ENCODE measurements at regions not wholly inside any gene's neighbourhood (a gene's known extent, or its start where the extent isn't known, plus 50 kb on each side); places are given as distances from the start of the nearest gene placed in this dataset.

DNA sequence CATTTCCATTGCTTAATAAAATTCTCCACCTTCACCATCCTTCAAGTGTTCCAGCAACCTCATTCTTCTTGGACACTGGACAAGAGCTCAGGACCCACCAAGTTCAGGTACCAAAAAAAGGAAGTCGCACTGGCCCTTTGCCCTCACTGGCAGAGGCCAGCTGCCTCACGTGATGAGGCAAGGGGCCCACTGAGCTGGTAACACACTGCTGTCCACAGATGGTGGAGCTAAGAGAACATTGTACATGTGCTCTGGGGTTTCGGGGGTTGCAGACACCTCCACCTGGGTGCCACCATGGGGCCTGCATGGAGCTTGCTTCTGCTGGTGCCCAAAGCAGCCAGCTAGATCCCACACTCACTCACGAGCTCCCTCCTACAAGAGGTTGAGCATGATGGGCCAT lies 71.3 kb downstream of the SCG2 start:
- no peak overlapping the region for H3K4me3 ChIP-seq (ENCODE audit: extremely low read depth, insufficient read depth, low read length, poor library complexity, severe bottlenecking)
- 76 to 93% methylated on average over 3 of the region's 4 CpGs for WGBS, 2 experiments (ENCODE audit: insufficient coverage in 2 of 2)
- H3K27ac ChIP-seq (ENCODE audit: low read depth, low read length, severe bottlenecking), result no peak overlapping the region
- H3K9me3 ChIP-seq (ENCODE audit: control insufficient read depth, low read length), result peaks cover 5% of the 10 kb centered on the region
- no peaks in the 10 kb centered on the region for H3K4me1 ChIP-seq (ENCODE audit: control insufficient read depth, insufficient read depth, low read length, poor library complexity, severe bottlenecking)
- no peaks in the 10 kb centered on the region for H3K36me3 ChIP-seq (ENCODE audit: control insufficient read depth, insufficient read depth, low read length)

DNA sequence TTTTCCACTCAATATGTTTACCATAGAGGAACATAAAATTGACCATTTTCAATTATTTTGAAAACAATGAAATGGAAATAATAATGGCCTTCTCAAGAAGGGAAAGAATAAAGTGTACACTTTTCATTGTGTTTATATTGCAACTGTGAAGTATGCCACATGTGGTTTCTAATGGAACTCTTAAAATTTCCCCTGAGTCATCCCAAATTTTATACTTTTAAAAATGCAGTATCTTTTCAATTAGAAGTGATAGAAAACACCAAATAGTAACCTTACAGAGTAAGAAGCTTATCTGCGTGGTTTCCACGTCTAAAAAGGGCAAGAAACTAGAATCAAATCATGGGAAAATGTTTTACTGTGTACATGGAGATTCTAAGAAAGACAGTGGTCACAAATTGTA lies 70.0 kb downstream of the SCG2 start:
- no peak overlapping the region for H3K4me3 ChIP-seq (ENCODE audit: extremely low read depth, insufficient read depth, low read length, poor library complexity, severe bottlenecking)
- H3K4me1 ChIP-seq (ENCODE audit: control insufficient read depth, insufficient read depth, low read length, poor library complexity, severe bottlenecking), result no peaks in the 10 kb centered on the region
- peaks cover 5% of the 10 kb centered on the region for H3K9me3 ChIP-seq (ENCODE audit: control insufficient read depth, low read length)
- no peak overlapping the region for H3K27ac ChIP-seq (ENCODE audit: low read depth, low read length, severe bottlenecking)
- WGBS, 2 experiments (ENCODE audit: insufficient coverage in 2 of 2), result 75 to 83% methylated on average over 1 to 2 of the region's 2 CpGs
- H3K36me3 ChIP-seq (ENCODE audit: control insufficient read depth, insufficient read depth, low read length), result no peaks in the 10 kb centered on the region

DNA sequence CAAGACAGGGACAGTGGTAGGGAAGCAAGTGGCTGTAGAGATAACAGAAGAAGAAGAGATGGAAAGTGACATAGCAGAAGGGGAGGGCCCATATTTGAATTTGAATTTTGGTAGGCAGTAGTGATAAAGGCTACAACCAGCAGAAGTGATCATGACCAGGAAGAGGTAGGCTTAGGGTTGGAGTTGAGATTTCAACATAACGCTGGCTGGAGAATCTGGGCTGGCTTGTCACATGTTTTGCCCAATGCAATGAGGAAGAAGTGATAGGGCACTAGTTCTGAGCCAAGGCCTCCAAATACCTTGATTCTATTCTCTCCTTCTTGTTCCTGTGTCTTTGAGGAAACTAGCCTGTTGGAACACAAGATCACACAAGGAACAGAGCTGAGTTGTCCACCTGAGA lies 69.4 kb downstream of the SCG2 start:
- H3K27ac ChIP-seq (ENCODE audit: low read depth, low read length, severe bottlenecking), result no peak overlapping the region
- H3K4me3 ChIP-seq (ENCODE audit: extremely low read depth, insufficient read depth, low read length, poor library complexity, severe bottlenecking), result no peak overlapping the region
- WGBS, 2 experiments (ENCODE audit: insufficient coverage in 2 of 2), result 88 to 100% methylated on average over 1 of the region's 1 CpG
- peaks cover 2% of the 10 kb centered on the region for H3K4me1 ChIP-seq (ENCODE audit: control insufficient read depth, insufficient read depth, low read length, poor library complexity, severe bottlenecking)
- H3K9me3 ChIP-seq (ENCODE audit: control insufficient read depth, low read length), result peaks cover 5% of the 10 kb centered on the region
- H3K36me3 ChIP-seq (ENCODE audit: control insufficient read depth, insufficient read depth, low read length), result no peaks in the 10 kb centered on the region

GRCh38 chr2:223536546-223536945 lies 65.6 kb downstream of the SCG2 start:
- 83 to 86% methylated on average over 2 of the region's 2 CpGs for WGBS, 2 experiments (ENCODE audit: insufficient coverage in 2 of 2)
- no peaks in the 10 kb centered on the region for H3K9me3 ChIP-seq (ENCODE audit: control insufficient read depth, low read length)
- no peak overlapping the region for H3K4me3 ChIP-seq (ENCODE audit: extremely low read depth, insufficient read depth, low read length, poor library complexity, severe bottlenecking)
- H3K4me1 ChIP-seq (ENCODE audit: control insufficient read depth, insufficient read depth, low read length, poor library complexity, severe bottlenecking), result peaks cover 15% of the 10 kb centered on the region
- no peaks in the 10 kb centered on the region for H3K36me3 ChIP-seq (ENCODE audit: control insufficient read depth, insufficient read depth, low read length)
- H3K27ac ChIP-seq (ENCODE audit: low read depth, low read length, severe bottlenecking), result no peak overlapping the region

DNA sequence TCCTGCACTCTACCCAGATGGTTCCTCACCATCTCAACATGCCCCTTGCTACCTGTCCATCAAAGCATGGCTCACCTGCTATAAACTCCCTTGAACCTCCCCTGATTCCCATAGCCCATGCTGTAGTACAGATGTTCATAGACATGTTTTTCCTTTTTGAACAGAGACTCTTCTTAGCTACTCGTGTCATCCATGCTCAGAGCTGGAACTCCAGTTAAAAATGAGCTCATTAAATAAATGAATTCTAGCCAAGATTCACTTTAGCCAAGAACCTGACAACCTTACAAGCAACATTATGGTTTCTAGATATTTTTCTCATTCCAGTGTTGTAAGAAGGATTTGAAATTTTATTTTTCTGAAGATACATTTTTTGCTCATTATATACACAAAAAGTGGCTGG lies 65.0 kb downstream of the SCG2 start:
- Histone ChIP-seq H3K9me3 (ENCODE audit: control insufficient read depth, low read length) (no peaks in the 10 kb centered on the region), H3K27ac (ENCODE audit: low read depth, low read length, severe bottlenecking) (no peak overlapping the region), H3K36me3 (ENCODE audit: control insufficient read depth, insufficient read depth, low read length) (no peaks in the 10 kb centered on the region), H3K4me3 (ENCODE audit: extremely low read depth, insufficient read depth, low read length, poor library complexity, severe bottlenecking) (no peak overlapping the region), H3K4me1 (ENCODE audit: control insufficient read depth, insufficient read depth, low read length, poor library complexity, severe bottlenecking) (peaks cover 15% of the 10 kb centered on the region)
- 100% methylated on average over 1 of the region's 1 CpG for WGBS, 2 experiments (ENCODE audit: insufficient coverage in 2 of 2)

GRCh38 chr2:223537651-223538601 lies 64.2 kb downstream of the SCG2 start:
- 40 to 85% methylated on average over 2 to 3 of the region's 5 CpGs for WGBS, 2 experiments (ENCODE audit: insufficient coverage in 2 of 2)
- H3K9me3 ChIP-seq (ENCODE audit: control insufficient read depth, low read length), result no peaks in the 10 kb centered on the region
- H3K36me3 ChIP-seq (ENCODE audit: control insufficient read depth, insufficient read depth, low read length), result no peaks in the 10 kb centered on the region
- H3K27ac ChIP-seq (ENCODE audit: low read depth, low read length, severe bottlenecking), result peak overlapping the region; percentile 65
- peaks cover 15% of the 10 kb centered on the region for H3K4me1 ChIP-seq (ENCODE audit: control insufficient read depth, insufficient read depth, low read length, poor library complexity, severe bottlenecking)
- no peak overlapping the region for H3K4me3 ChIP-seq (ENCODE audit: extremely low read depth, insufficient read depth, low read length, poor library complexity, severe bottlenecking)

GRCh38 chr2:223538920-223539440 lies 63.2 kb downstream of the SCG2 start:
- Histone ChIP-seq H3K4me3 (ENCODE audit: extremely low read depth, insufficient read depth, low read length, poor library complexity, severe bottlenecking) (no peak overlapping the region), H3K9me3 (ENCODE audit: control insufficient read depth, low read length) (no peaks in the 10 kb centered on the region), H3K36me3 (ENCODE audit: control insufficient read depth, insufficient read depth, low read length) (no peaks in the 10 kb centered on the region), H3K27ac (ENCODE audit: low read depth, low read length, severe bottlenecking) (peak overlapping the region; percentile 65), H3K4me1 (ENCODE audit: control insufficient read depth, insufficient read depth, low read length, poor library complexity, severe bottlenecking) (peaks cover 15% of the 10 kb centered on the region)
- WGBS, 2 experiments (ENCODE audit: insufficient coverage in 2 of 2), result 69 to 77% methylated on average over 6 to 7 of the region's 8 CpGs

DNA sequence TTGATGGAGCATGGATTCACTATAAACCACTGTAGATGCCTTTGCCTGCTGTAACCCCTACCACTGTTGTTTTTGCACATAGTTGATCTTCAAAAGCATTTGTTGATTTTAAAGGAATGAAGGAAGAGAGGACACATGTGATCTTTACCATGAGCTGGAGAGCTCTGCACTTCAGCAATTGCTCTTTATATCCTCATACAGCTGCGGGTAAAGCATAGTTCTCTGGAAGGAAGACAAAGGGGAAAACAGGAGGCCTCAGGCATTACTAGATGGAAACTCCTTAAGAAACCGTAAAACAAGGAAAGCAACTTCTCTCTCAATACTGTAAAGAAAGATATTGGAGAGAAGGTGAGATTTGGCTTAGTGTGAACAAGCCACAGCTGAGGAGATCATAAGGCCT lies 60.6 kb downstream of the SCG2 start:
- Histone ChIP-seq H3K9me3 (ENCODE audit: control insufficient read depth, low read length) (no peaks in the 10 kb centered on the region), H3K36me3 (ENCODE audit: control insufficient read depth, insufficient read depth, low read length) (no peaks in the 10 kb centered on the region), H3K4me3 (ENCODE audit: extremely low read depth, insufficient read depth, low read length, poor library complexity, severe bottlenecking) (no peak overlapping the region), H3K4me1 (ENCODE audit: control insufficient read depth, insufficient read depth, low read length, poor library complexity, severe bottlenecking) (peaks cover 15% of the 10 kb centered on the region), H3K27ac (ENCODE audit: low read depth, low read length, severe bottlenecking) (no peak overlapping the region)
- no CpG with 5 or more reads among the region's 2 CpGs for WGBS, 2 experiments (ENCODE audit: insufficient coverage in 2 of 2)

DNA sequence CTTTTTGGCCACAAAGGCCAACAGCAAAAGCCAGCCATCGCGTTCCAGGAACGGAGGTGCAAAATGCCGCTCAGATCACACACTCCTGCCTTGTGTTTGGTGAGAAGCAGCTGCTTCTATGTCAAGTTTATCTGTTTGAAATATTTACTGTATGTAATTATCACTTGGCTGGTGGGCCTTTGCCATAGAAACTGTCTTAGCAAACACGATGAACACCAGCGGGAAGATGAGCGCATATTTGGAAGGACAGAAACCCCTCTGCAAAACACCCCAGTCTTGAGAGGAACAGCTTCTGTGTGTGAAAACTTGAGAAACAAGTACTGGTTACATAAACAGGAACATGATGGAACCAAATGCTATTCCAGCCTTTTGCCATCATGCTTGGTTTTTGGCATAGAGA lies 59.7 kb downstream of the SCG2 start:
- Histone ChIP-seq H3K36me3 (ENCODE audit: control insufficient read depth, insufficient read depth, low read length) (no peaks in the 10 kb centered on the region), H3K4me3 (ENCODE audit: extremely low read depth, insufficient read depth, low read length, poor library complexity, severe bottlenecking) (no peak overlapping the region), H3K4me1 (ENCODE audit: control insufficient read depth, insufficient read depth, low read length, poor library complexity, severe bottlenecking) (peaks cover 15% of the 10 kb centered on the region), H3K9me3 (ENCODE audit: control insufficient read depth, low read length) (no peaks in the 10 kb centered on the region), H3K27ac (ENCODE audit: low read depth, low read length, severe bottlenecking) (no peak overlapping the region)
- 94 to 97% methylated on average over 3 to 7 of the region's 7 CpGs for WGBS, 2 experiments (ENCODE audit: insufficient coverage in 2 of 2)

DNA sequence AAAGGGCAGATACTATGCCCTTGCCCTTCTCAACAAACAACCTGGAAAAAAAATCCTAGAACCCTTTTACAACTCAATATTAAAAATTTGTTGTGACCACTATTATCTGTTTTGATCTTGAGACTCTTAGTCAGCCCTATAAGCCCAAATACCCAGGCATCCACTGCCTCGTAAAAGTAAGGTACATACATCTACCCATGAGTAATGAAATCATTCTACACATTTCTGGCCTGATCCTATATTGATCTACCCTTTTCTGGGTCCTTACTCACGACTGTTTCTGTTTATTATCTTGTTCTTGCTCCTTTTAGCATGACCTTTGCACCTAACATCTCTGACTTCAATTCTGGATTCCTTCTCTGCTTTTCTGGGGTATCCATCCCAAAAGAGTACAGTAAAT lies 56.8 kb downstream of the SCG2 start:
- WGBS, 2 experiments (ENCODE audit: insufficient coverage in 2 of 2), result 81 to 100% methylated on average over 2 of the region's 2 CpGs

DNA sequence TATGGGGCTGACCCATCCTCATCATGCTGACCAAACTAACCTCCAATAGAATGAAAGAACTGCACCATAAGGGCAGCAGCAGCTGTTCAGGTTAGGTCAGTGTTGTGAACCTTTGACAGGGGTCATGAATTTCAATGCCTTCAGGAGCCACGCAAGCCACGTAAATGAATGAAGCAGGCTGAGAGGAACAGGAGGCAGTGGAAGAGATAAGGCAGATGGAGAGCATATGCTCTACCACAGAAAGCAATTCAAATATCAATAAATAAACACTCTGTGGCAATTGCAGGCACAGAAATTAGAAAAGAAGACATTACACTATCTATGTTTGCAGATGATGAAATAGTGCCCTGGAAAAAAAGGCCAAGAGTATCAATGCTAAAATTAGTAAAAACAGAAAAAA lies 56.3 kb downstream of the SCG2 start:
- no CpG with 5 or more reads among the region's 2 CpGs for WGBS, 2 experiments (ENCODE audit: insufficient coverage in 2 of 2)

More for the DNA sequence above, 56.8 kb downstream of the SCG2 start:
- Histone ChIP-seq H3K4me1 (ENCODE audit: control insufficient read depth, insufficient read depth, low read length, poor library complexity, severe bottlenecking) (peaks cover 15% of the 10 kb centered on the region), H3K9me3 (ENCODE audit: control insufficient read depth, low read length) (no peaks in the 10 kb centered on the region), H3K4me3 (ENCODE audit: extremely low read depth, insufficient read depth, low read length, poor library complexity, severe bottlenecking) (no peak overlapping the region), H3K36me3 (ENCODE audit: control insufficient read depth, insufficient read depth, low read length) (no peaks in the 10 kb centered on the region), H3K27ac (ENCODE audit: low read depth, low read length, severe bottlenecking) (no peak overlapping the region)

More for the DNA sequence above, 56.3 kb downstream of the SCG2 start:
- Histone ChIP-seq H3K36me3 (ENCODE audit: control insufficient read depth, insufficient read depth, low read length) (no peaks in the 10 kb centered on the region), H3K9me3 (ENCODE audit: control insufficient read depth, low read length) (no peaks in the 10 kb centered on the region), H3K4me1 (ENCODE audit: control insufficient read depth, insufficient read depth, low read length, poor library complexity, severe bottlenecking) (peaks cover 15% of the 10 kb centered on the region), H3K27ac (ENCODE audit: low read depth, low read length, severe bottlenecking) (no peak overlapping the region), H3K4me3 (ENCODE audit: extremely low read depth, insufficient read depth, low read length, poor library complexity, severe bottlenecking) (no peak overlapping the region)
